Neural progenitor cell (in vitro differentiated cells): ENCODE measurements at regions not wholly inside any gene's neighbourhood (a gene's known extent, or its start where the extent isn't known, plus 50 kb on each side); places are given as distances from the start of the nearest gene placed in this dataset.

Experiments
- EZH2 ChIP-seq: fragments of 200-600 bp; sonication (generic); IDR thresholded peaks from 2 replicates; pipeline ENCODE4 v1.6.1; 2017; ENCODE audit warnings: antibody characterized with exemption, mild to moderate bottlenecking, moderate library complexity
- TF ChIP-seq, protein P1 (sequence below): fragments of 200-600 bp; sonication (generic); IDR thresholded peaks from 2 replicates; pipeline ENCODE4 v1.5.1; 2017; ENCODE audit warnings: antibody characterized with exemption, mild to moderate bottlenecking

DNA sequence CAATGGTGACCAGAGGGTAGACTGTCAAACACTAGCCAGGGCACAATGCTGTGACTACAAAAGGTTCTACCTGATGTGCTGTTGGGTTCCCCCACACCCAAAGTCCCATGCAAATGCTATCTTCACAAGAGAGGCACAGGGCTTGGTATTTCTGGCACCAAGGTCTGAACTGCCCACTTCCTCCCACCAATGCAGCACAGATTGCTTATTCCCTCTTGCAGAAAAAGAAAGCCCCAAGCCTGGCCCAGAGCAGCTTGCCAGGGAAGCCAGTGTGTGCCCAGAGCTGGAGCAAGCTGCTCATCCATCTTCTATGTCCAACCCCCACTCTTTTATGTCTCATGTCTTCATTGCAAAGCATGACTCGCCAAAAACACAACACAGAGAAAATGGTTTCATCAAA, 149.4 kb upstream of the CAMK1G start:
- TF ChIP-seq, protein P1, sequence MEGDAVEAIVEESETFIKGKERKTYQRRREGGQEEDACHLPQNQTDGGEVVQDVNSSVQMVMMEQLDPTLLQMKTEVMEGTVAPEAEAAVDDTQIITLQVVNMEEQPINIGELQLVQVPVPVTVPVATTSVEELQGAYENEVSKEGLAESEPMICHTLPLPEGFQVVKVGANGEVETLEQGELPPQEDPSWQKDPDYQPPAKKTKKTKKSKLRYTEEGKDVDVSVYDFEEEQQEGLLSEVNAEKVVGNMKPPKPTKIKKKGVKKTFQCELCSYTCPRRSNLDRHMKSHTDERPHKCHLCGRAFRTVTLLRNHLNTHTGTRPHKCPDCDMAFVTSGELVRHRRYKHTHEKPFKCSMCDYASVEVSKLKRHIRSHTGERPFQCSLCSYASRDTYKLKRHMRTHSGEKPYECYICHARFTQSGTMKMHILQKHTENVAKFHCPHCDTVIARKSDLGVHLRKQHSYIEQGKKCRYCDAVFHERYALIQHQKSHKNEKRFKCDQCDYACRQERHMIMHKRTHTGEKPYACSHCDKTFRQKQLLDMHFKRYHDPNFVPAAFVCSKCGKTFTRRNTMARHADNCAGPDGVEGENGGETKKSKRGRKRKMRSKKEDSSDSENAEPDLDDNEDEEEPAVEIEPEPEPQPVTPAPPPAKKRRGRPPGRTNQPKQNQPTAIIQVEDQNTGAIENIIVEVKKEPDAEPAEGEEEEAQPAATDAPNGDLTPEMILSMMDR, result no peak
- TF ChIP-seq EZH2, result no peak
